ENCODE measurements at regions not wholly inside any gene's neighbourhood (a gene's known extent, or its start where the extent isn't known, plus 50 kb on each side); places are given as distances from the start of the nearest gene placed in this dataset.

- no peak overlapping the region for H3K4me3 ChIP-seq (ENCODE audit: severe bottlenecking)
- DNase-seq (ENCODE audit: low spot score) (no peak), ATAC-seq (ENCODE audit: low read depth) (no peak)
- no peaks in the 10 kb centered on the region for H3K27me3 ChIP-seq (ENCODE audit: insufficient read depth, poor library complexity, severe bottlenecking)
- H3K27ac ChIP-seq (ENCODE audit: poor library complexity, severe bottlenecking), result no peak overlapping the region
- no peaks in the 10 kb centered on the region for H3K9me3 ChIP-seq (ENCODE audit: severe bottlenecking)
- H3K36me3 ChIP-seq (ENCODE audit: low read depth), result no peaks in the 10 kb centered on the region
- TF ChIP-seq, protein P1, sequence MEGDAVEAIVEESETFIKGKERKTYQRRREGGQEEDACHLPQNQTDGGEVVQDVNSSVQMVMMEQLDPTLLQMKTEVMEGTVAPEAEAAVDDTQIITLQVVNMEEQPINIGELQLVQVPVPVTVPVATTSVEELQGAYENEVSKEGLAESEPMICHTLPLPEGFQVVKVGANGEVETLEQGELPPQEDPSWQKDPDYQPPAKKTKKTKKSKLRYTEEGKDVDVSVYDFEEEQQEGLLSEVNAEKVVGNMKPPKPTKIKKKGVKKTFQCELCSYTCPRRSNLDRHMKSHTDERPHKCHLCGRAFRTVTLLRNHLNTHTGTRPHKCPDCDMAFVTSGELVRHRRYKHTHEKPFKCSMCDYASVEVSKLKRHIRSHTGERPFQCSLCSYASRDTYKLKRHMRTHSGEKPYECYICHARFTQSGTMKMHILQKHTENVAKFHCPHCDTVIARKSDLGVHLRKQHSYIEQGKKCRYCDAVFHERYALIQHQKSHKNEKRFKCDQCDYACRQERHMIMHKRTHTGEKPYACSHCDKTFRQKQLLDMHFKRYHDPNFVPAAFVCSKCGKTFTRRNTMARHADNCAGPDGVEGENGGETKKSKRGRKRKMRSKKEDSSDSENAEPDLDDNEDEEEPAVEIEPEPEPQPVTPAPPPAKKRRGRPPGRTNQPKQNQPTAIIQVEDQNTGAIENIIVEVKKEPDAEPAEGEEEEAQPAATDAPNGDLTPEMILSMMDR (IDR thresholded peaks at IDR 0.05; ENCODE audit: poor library complexity, severe bottlenecking), result no peak
- no peaks in the 10 kb centered on the region for H3K4me1 ChIP-seq (ENCODE audit: insufficient read depth, poor library complexity, severe bottlenecking)
These were observed 1478.8 kb downstream of the BRD1 start for GRCh38 chr22:48348855-48349254.

GRCh38 chr22:48347311-48347710 lies 1480.4 kb downstream of the BRD1 start:
- Histone ChIP-seq H3K4me1 (ENCODE audit: insufficient read depth, poor library complexity, severe bottlenecking) (no peaks in the 10 kb centered on the region), H3K27ac (ENCODE audit: poor library complexity, severe bottlenecking) (no peak overlapping the region), H3K36me3 (ENCODE audit: low read depth) (no peaks in the 10 kb centered on the region), H3K4me3 (ENCODE audit: severe bottlenecking) (no peak overlapping the region), H3K9me3 (ENCODE audit: severe bottlenecking) (no peaks in the 10 kb centered on the region), H3K27me3 (ENCODE audit: insufficient read depth, poor library complexity, severe bottlenecking) (no peaks in the 10 kb centered on the region)
- no peak for DNase-seq (ENCODE audit: low spot score)
- TF ChIP-seq, protein P1 (IDR thresholded peaks at IDR 0.05; ENCODE audit: poor library complexity, severe bottlenecking), result no peak
- no peak for ATAC-seq (ENCODE audit: low read depth)

- H3K27ac ChIP-seq (ENCODE audit: poor library complexity, severe bottlenecking), result no peak overlapping the region
- H3K9me3 ChIP-seq (ENCODE audit: severe bottlenecking), result no peaks in the 10 kb centered on the region
- DNase-seq (ENCODE audit: low spot score), result no peak
- H3K36me3 ChIP-seq (ENCODE audit: low read depth), result no peaks in the 10 kb centered on the region
- TF ChIP-seq, protein P1 (IDR thresholded peaks at IDR 0.05; ENCODE audit: poor library complexity, severe bottlenecking), result no peak
- H3K4me1 ChIP-seq (ENCODE audit: insufficient read depth, poor library complexity, severe bottlenecking), result no peaks in the 10 kb centered on the region
- ATAC-seq (ENCODE audit: low read depth), result no peak
- no peak overlapping the region for H3K4me3 ChIP-seq (ENCODE audit: severe bottlenecking)
- H3K27me3 ChIP-seq (ENCODE audit: insufficient read depth, poor library complexity, severe bottlenecking), result no peaks in the 10 kb centered on the region
These were observed 1480.8 kb downstream of the BRD1 start for GRCh38 chr22:48346911-48347310.

GRCh38 chr22:48346311-48346710 lies 1481.4 kb downstream of the BRD1 start:
- no peak for DNase-seq (ENCODE audit: low spot score)
- Histone ChIP-seq H3K36me3 (ENCODE audit: low read depth) (no peaks in the 10 kb centered on the region), H3K4me3 (ENCODE audit: severe bottlenecking) (no peak overlapping the region), H3K4me1 (ENCODE audit: insufficient read depth, poor library complexity, severe bottlenecking) (no peaks in the 10 kb centered on the region), H3K9me3 (ENCODE audit: severe bottlenecking) (no peaks in the 10 kb centered on the region), H3K27ac (ENCODE audit: poor library complexity, severe bottlenecking) (no peak overlapping the region), H3K27me3 (ENCODE audit: insufficient read depth, poor library complexity, severe bottlenecking) (no peaks in the 10 kb centered on the region)
- no peak for ATAC-seq (ENCODE audit: low read depth)
- TF ChIP-seq, protein P1 (IDR thresholded peaks at IDR 0.05; ENCODE audit: poor library complexity, severe bottlenecking), result no peak

DNA sequence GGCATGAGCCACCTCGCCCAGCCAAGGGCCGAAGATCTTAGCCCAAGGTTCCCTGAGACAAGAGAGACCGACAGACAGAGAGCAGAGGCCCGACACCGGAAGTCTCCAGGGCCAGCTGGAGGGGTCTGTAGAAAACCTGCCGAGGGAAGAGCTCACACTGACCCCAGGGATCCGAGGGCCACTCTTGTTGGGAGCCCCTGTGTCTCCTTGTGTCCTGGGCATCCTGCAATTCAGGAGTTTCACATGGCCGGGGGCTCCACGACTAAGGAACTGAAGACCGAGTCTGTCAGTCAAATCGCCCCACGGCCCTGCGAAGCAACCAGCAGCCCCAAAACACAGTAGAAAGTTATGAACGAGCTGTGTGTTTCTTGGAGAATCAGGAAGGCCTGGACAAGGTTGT lies 1482.0 kb downstream of the BRD1 start:
- no peaks in the 10 kb centered on the region for H3K27me3 ChIP-seq (ENCODE audit: insufficient read depth, poor library complexity, severe bottlenecking)
- no peaks in the 10 kb centered on the region for H3K36me3 ChIP-seq (ENCODE audit: low read depth)
- H3K27ac ChIP-seq (ENCODE audit: poor library complexity, severe bottlenecking), result no peak overlapping the region
- DNase-seq (ENCODE audit: low spot score) (no peak), ATAC-seq (ENCODE audit: low read depth) (no peak)
- TF ChIP-seq, protein P1 (IDR thresholded peaks at IDR 0.05; ENCODE audit: poor library complexity, severe bottlenecking), result no peak
- no peaks in the 10 kb centered on the region for H3K9me3 ChIP-seq (ENCODE audit: severe bottlenecking)
- H3K4me3 ChIP-seq (ENCODE audit: severe bottlenecking), result no peak overlapping the region
- no peaks in the 10 kb centered on the region for H3K4me1 ChIP-seq (ENCODE audit: insufficient read depth, poor library complexity, severe bottlenecking)
